ENCODE measurements at regions not wholly inside any gene's neighbourhood (a gene's known extent, or its start where the extent isn't known, plus 50 kb on each side); places are given as distances from the start of the nearest gene placed in this dataset.

GRCh38 chrX:68923147-68923546 lies 94.3 kb downstream of the EFNB1 start:
- Mint-ChIP-seq H3K36me3 (ENCODE audit: unreplicated experiment) (no peaks in the 10 kb centered on the region), H3K4me3 (ENCODE audit: unreplicated experiment) (no peak overlapping the region), H3K27me3 (ENCODE audit: unreplicated experiment) (no peaks in the 10 kb centered on the region), H3K9me3 (ENCODE audit: unreplicated experiment) (no peaks in the 10 kb centered on the region), H3K4me1 (ENCODE audit: low read depth, unreplicated experiment) (no peaks in the 10 kb centered on the region), H3K27ac (ENCODE audit: unreplicated experiment) (no peak overlapping the region)
- DNase-seq = no peak
- TF ChIP-seq, protein P1, sequence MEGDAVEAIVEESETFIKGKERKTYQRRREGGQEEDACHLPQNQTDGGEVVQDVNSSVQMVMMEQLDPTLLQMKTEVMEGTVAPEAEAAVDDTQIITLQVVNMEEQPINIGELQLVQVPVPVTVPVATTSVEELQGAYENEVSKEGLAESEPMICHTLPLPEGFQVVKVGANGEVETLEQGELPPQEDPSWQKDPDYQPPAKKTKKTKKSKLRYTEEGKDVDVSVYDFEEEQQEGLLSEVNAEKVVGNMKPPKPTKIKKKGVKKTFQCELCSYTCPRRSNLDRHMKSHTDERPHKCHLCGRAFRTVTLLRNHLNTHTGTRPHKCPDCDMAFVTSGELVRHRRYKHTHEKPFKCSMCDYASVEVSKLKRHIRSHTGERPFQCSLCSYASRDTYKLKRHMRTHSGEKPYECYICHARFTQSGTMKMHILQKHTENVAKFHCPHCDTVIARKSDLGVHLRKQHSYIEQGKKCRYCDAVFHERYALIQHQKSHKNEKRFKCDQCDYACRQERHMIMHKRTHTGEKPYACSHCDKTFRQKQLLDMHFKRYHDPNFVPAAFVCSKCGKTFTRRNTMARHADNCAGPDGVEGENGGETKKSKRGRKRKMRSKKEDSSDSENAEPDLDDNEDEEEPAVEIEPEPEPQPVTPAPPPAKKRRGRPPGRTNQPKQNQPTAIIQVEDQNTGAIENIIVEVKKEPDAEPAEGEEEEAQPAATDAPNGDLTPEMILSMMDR (IDR thresholded peaks at IDR 0.05; ENCODE audit: partially characterized antibody, unreplicated experiment) = no peak

DNA sequence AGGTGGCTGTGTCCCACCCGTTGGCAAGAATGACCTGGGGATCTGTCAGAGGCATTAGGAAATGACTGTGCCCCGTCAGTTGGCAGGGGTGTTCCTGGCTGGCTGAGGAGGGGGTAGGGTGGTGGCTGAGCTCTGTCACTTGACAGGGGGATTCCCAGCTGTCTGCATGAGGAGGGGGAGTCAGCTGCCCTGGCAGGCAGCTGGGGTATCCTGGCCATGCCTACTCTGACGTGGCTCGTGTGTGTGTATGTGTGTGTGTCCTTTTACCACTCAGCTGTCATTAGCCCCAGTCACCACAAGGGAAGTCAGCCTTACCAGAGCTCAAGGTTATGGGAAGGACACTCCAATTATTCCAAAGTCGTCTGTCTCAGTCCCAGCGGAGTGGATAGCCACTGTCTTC lies 93.2 kb downstream of the EFNB1 start:
- no peak overlapping the region for H3K27ac Mint-ChIP-seq (ENCODE audit: unreplicated experiment)
- H3K9me3 Mint-ChIP-seq (ENCODE audit: unreplicated experiment) = no peaks in the 10 kb centered on the region
- peaks cover under 1% of the 10 kb centered on the region for H3K27me3 Mint-ChIP-seq (ENCODE audit: unreplicated experiment)
- no peaks in the 10 kb centered on the region for H3K36me3 Mint-ChIP-seq (ENCODE audit: unreplicated experiment)
- no peak overlapping the region for H3K4me3 Mint-ChIP-seq (ENCODE audit: unreplicated experiment)
- H3K4me1 Mint-ChIP-seq (ENCODE audit: low read depth, unreplicated experiment) = no peaks in the 10 kb centered on the region
- no peak for DNase-seq
- TF ChIP-seq, protein P1 (IDR thresholded peaks at IDR 0.05; ENCODE audit: partially characterized antibody, unreplicated experiment) = no peak

- Mint-ChIP-seq H3K4me3 (ENCODE audit: unreplicated experiment) (no peak overlapping the region), H3K36me3 (ENCODE audit: unreplicated experiment) (no peaks in the 10 kb centered on the region), H3K27me3 (ENCODE audit: unreplicated experiment) (peaks cover 1% of the 10 kb centered on the region), H3K27ac (ENCODE audit: unreplicated experiment) (no peak overlapping the region), H3K9me3 (ENCODE audit: unreplicated experiment) (no peaks in the 10 kb centered on the region), H3K4me1 (ENCODE audit: low read depth, unreplicated experiment) (no peaks in the 10 kb centered on the region)
- DNase-seq = no peak
- TF ChIP-seq, protein P1 (IDR thresholded peaks at IDR 0.05; ENCODE audit: partially characterized antibody, unreplicated experiment) = no peak
Measured at GRCh38 chrX:68920561-68920960, 91.7 kb downstream of the EFNB1 start.

DNA sequence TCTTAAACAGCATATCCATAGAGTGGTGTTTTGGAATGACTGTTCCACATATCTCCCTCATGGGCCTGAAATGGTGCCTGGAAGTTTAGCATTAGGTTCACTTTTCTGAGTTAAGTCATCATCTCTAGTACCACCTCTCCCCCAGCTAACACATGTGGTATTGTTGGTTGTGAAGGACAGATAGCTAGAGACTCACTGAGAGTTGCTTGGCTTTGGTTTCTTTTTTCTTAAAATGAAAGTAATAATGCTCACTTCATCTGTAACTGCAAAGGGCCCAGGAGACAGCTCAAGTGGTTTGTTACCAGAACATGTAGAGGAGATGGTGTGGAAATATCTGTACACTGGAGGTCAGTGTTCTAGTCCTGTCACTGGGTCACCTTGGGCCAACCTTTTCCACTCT lies 90.9 kb downstream of the EFNB1 start:
- no peaks in the 10 kb centered on the region for H3K9me3 Mint-ChIP-seq (ENCODE audit: unreplicated experiment)
- peaks cover 1% of the 10 kb centered on the region for H3K27me3 Mint-ChIP-seq (ENCODE audit: unreplicated experiment)
- no peak for DNase-seq
- H3K27ac Mint-ChIP-seq (ENCODE audit: unreplicated experiment) = no peak overlapping the region
- no peaks in the 10 kb centered on the region for H3K36me3 Mint-ChIP-seq (ENCODE audit: unreplicated experiment)
- H3K4me1 Mint-ChIP-seq (ENCODE audit: low read depth, unreplicated experiment) = no peaks in the 10 kb centered on the region
- TF ChIP-seq, protein P1 (IDR thresholded peaks at IDR 0.05; ENCODE audit: partially characterized antibody, unreplicated experiment) = no peak
- no peak overlapping the region for H3K4me3 Mint-ChIP-seq (ENCODE audit: unreplicated experiment)

DNA sequence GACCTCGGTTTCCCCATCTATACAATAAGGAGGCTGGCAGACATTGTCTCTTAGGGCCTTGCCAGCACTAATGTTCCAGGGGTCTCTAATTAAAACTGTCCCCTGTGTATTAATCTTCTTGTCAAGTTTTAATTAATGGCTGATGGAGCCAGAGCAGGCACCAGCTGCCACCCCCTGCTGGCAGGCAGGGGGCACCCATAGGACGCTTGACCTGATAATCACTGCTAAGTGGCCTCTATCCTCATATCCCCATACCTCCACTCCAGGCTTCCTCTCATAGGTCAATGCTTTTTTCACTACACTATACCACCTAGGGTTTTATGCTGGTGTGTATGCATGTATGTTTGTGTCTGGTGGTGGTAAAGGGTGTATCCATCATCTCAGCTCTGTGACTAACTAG lies 89.4 kb downstream of the EFNB1 start:
- Mint-ChIP-seq H3K36me3 (ENCODE audit: unreplicated experiment) (no peaks in the 10 kb centered on the region), H3K27ac (ENCODE audit: unreplicated experiment) (no peak overlapping the region), H3K9me3 (ENCODE audit: unreplicated experiment) (no peaks in the 10 kb centered on the region), H3K27me3 (ENCODE audit: unreplicated experiment) (peaks cover 1% of the 10 kb centered on the region), H3K4me1 (ENCODE audit: low read depth, unreplicated experiment) (no peaks in the 10 kb centered on the region), H3K4me3 (ENCODE audit: unreplicated experiment) (no peak overlapping the region)
- TF ChIP-seq, protein P1 (IDR thresholded peaks at IDR 0.05; ENCODE audit: partially characterized antibody, unreplicated experiment) = no peak
- DNase-seq = no peak
